ENCODE measurements at regions not wholly inside any gene's neighbourhood (a gene's known extent, or its start where the extent isn't known, plus 50 kb on each side); places are given as distances from the start of the nearest gene placed in this dataset.

DNA sequence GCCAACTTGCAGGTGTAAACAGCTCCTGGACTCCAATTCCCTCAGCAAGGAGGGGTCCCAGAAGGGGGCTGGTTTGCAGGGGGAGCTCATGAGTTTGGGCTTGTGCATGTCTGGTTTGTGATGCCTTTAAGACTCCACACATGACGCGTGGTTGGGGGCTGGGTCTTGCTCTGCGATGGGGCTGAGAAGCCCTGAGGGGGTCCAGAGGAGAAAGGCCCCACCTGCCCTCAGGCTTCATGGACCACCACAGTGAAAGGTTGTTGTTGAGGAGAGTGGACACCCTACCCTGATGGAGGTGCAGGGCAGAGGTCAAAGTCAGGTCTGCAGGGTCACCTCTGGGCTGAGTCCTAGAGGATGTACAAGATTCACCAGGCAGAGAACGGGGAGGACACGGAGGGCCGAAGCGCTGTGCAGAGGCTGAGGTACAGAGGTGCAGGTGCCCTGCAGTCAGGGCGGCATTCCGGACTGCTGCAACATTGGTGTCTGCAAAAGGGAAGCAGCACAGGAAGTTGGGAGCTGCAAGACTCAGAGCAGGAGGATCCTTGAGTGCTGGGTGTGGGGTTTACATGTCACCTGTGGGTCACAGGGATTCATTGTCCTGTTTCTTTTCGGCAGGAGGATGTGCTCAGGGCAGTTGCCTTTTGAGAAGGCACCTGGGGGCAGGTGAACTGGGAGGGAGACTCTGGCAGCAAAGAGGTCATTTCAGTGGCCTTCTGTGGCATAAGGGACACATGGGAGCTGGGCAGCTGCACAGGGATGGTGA lies 399.4 kb downstream of the PTPRU start:
- Mint-ChIP-seq H3K27me3 (ENCODE audit: insufficient read depth) (peaks cover 12% of the 10 kb centered on the region), H3K27ac (no peak overlapping the region), H3K36me3 (ENCODE audit: low read depth) (no peaks in the 10 kb centered on the region), H3K4me3 (no peak overlapping the region), H3K9me3 (no peaks in the 10 kb centered on the region), H3K4me1 (peaks cover 2% of the 10 kb centered on the region)
- Histone ChIP-seq H3K27ac (ENCODE audit: low read depth, low read length) (no peak overlapping the region), H3K4me1 (ENCODE audit: control insufficient read depth, insufficient read depth, low read length) (no peaks in the 10 kb centered on the region), H3K27me3 (ENCODE audit: control insufficient read depth, insufficient read depth, low read length, poor library complexity, severe bottlenecking) (no peaks in the 10 kb centered on the region), H3K4me3 (ENCODE audit: low read length) (no peak overlapping the region), H3K36me3 (ENCODE audit: control insufficient read depth, insufficient read depth, low read length) (no peaks in the 10 kb centered on the region), H3K9me3 (ENCODE audit: control insufficient read depth, low read length) (no peaks in the 10 kb centered on the region), H3K9ac (ENCODE audit: extremely low read depth, low read length, poor library complexity, severe bottlenecking) (no peak overlapping the region)
- TF ChIP-seq, protein P1, sequence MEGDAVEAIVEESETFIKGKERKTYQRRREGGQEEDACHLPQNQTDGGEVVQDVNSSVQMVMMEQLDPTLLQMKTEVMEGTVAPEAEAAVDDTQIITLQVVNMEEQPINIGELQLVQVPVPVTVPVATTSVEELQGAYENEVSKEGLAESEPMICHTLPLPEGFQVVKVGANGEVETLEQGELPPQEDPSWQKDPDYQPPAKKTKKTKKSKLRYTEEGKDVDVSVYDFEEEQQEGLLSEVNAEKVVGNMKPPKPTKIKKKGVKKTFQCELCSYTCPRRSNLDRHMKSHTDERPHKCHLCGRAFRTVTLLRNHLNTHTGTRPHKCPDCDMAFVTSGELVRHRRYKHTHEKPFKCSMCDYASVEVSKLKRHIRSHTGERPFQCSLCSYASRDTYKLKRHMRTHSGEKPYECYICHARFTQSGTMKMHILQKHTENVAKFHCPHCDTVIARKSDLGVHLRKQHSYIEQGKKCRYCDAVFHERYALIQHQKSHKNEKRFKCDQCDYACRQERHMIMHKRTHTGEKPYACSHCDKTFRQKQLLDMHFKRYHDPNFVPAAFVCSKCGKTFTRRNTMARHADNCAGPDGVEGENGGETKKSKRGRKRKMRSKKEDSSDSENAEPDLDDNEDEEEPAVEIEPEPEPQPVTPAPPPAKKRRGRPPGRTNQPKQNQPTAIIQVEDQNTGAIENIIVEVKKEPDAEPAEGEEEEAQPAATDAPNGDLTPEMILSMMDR (conservative IDR thresholded peaks at IDR 0.05), result no peak
- DNase-seq, result peak; percentile 16
- WGBS, 2 experiments (ENCODE audit: insufficient coverage in 1 of 2, insufficient read length in 1 of 2), result 93% methylated on average over 9 to 10 of the region's 10 CpGs

DNA sequence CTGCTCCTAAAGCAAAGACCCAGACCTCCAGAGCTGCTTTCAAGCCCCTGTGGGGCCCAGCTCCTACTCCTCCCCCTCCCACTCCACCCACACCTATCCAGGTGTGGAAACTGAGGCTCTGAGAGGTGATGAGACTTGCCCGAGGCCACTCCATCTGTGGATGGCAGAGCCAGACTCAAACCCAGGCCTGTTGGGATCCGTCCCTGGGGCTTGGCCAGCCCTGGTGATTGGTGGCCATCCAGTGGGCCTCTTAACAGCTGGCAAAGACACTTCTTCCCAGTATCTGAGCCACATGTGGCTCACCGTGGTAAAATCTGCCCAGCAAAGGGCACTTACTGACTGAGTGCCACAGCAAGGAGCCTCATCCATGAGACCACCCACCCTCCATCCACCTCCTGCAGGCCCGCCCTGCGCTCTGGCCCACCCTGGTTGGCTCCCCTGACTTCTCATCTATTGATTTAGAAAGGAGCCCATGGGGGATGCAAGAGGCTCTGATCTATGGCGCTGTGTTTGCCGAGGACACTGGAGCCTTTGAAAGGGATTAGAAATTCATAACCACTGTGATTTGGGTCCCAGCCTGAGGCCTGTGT lies 398.5 kb downstream of the PTPRU start:
- Mint-ChIP-seq H3K9me3 (no peaks in the 10 kb centered on the region), H3K36me3 (ENCODE audit: low read depth) (no peaks in the 10 kb centered on the region), H3K27me3 (ENCODE audit: insufficient read depth) (peaks cover 12% of the 10 kb centered on the region), H3K27ac (no peak overlapping the region), H3K4me1 (peaks cover 2% of the 10 kb centered on the region), H3K4me3 (no peak overlapping the region)
- no peaks in the 10 kb centered on the region for H3K27me3 ChIP-seq (ENCODE audit: control insufficient read depth, insufficient read depth, low read length, poor library complexity, severe bottlenecking)
- H3K9ac ChIP-seq (ENCODE audit: extremely low read depth, low read length, poor library complexity, severe bottlenecking), result no peak overlapping the region
- 88 to 89% methylated on average over 5 to 7 of the region's 7 CpGs for WGBS, 2 experiments (ENCODE audit: insufficient coverage in 1 of 2, insufficient read length in 1 of 2)
- no peak overlapping the region for H3K27ac ChIP-seq (ENCODE audit: low read depth, low read length)
- no peaks in the 10 kb centered on the region for H3K36me3 ChIP-seq (ENCODE audit: control insufficient read depth, insufficient read depth, low read length)
- no peaks in the 10 kb centered on the region for H3K9me3 ChIP-seq (ENCODE audit: control insufficient read depth, low read length)
- peak; percentile 24 for DNase-seq
- no peaks in the 10 kb centered on the region for H3K4me1 ChIP-seq (ENCODE audit: control insufficient read depth, insufficient read depth, low read length)
- no peak overlapping the region for H3K4me3 ChIP-seq (ENCODE audit: low read length)
- TF ChIP-seq, protein P1 (conservative IDR thresholded peaks at IDR 0.05), result no peak

DNA sequence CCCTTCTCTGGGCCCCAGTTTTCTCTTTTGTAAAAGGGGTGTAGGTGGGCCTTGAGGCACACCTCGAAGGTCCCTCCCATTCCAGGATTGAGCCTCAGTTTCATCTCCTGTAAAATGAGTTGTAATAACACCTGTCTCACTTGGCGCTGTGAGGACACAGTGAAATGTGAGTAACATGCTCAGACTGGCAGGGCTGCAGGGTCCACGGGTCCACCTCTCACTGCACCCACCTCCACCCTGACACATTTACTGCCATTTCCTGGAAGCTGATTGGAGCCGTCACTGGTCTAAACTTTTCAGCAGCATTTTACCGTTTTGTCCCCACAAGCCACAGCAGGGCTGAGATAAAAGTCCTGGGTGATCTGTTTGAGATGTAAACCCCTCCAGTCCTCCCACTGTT lies 398.0 kb downstream of the PTPRU start:
- Mint-ChIP-seq H3K9me3 (no peaks in the 10 kb centered on the region), H3K27ac (no peak overlapping the region), H3K4me1 (no peaks in the 10 kb centered on the region), H3K27me3 (ENCODE audit: insufficient read depth) (peaks cover 12% of the 10 kb centered on the region), H3K36me3 (ENCODE audit: low read depth) (no peaks in the 10 kb centered on the region), H3K4me3 (no peak overlapping the region)
- H3K36me3 ChIP-seq (ENCODE audit: control insufficient read depth, insufficient read depth, low read length), result no peaks in the 10 kb centered on the region
- DNase-seq, result peak; percentile 24
- no peak overlapping the region for H3K27ac ChIP-seq (ENCODE audit: low read depth, low read length)
- H3K4me3 ChIP-seq (ENCODE audit: low read length), result no peak overlapping the region
- no peaks in the 10 kb centered on the region for H3K4me1 ChIP-seq (ENCODE audit: control insufficient read depth, insufficient read depth, low read length)
- 89 to 90% methylated on average over 2 to 5 of the region's 5 CpGs for WGBS, 2 experiments (ENCODE audit: insufficient coverage in 1 of 2, insufficient read length in 1 of 2)
- H3K9ac ChIP-seq (ENCODE audit: extremely low read depth, low read length, poor library complexity, severe bottlenecking), result no peak overlapping the region
- TF ChIP-seq, protein P1 (conservative IDR thresholded peaks at IDR 0.05), result no peak
- H3K9me3 ChIP-seq (ENCODE audit: control insufficient read depth, low read length), result no peaks in the 10 kb centered on the region
- peaks cover 4% of the 10 kb centered on the region for H3K27me3 ChIP-seq (ENCODE audit: control insufficient read depth, insufficient read depth, low read length, poor library complexity, severe bottlenecking)

Data from endodermal cell (in vitro differentiated cells).